RWPE2 (cell line): ENCODE measurements at regions not wholly inside any gene's neighbourhood (a gene's known extent, or its start where the extent isn't known, plus 50 kb on each side); places are given as distances from the start of the nearest gene placed in this dataset.

ENCODE experiments used
- ATAC-seq: fragments of 200-7000 bp; cut with Tn5 transposase; 3 replicates; pipeline ENCODE4 v1.9.1; 2021; ENCODE audit warnings: low read depth
- DNase-seq: peaks from one replicate; pipeline ENCODE4 v3.0.0-alpha.2; 2020; ENCODE audit warnings: low spot score
- H3K27ac ChIP-seq: fragments of 450-650 bp; 2 replicates; pipeline ENCODE4 v1.5.1; 2017; ENCODE audit warnings: mild to moderate bottlenecking; ENCODE audit not compliant: poor library complexity, severe bottlenecking
- H3K27me3 ChIP-seq: fragments of 250-450 bp; sonication (Bioruptor Pico); 2 replicates; pipeline ENCODE4 v1.5.1; 2021; ENCODE audit warnings: mild to moderate bottlenecking, moderate library complexity; ENCODE audit not compliant: insufficient read depth, poor library complexity, severe bottlenecking
- H3K36me3 ChIP-seq: fragments of 250-450 bp; sonication (Bioruptor Pico); 2 replicates; pipeline ENCODE4 v1.5.1; 2020; ENCODE audit warnings: low read depth, mild to moderate bottlenecking, moderate library complexity
- H3K4me1 ChIP-seq: fragments of 250-450 bp; sonication (Bioruptor Pico); 2 replicates; pipeline ENCODE4 v1.5.1; 2021; ENCODE audit warnings: mild to moderate bottlenecking, moderate library complexity; ENCODE audit not compliant: insufficient read depth, poor library complexity, severe bottlenecking
- H3K4me3 ChIP-seq: fragments of 250-450 bp; sonication (Bioruptor Pico); 2 replicates; pipeline ENCODE4 v1.5.1; 2021; ENCODE audit warnings: mild to moderate bottlenecking, moderate library complexity; ENCODE audit not compliant: severe bottlenecking
- H3K9me3 ChIP-seq: fragments of 250-450 bp; sonication (Bioruptor Pico); 2 replicates; pipeline ENCODE4 v1.5.1; 2021; ENCODE audit warnings: mild to moderate bottlenecking, moderate library complexity; ENCODE audit not compliant: severe bottlenecking
- TF ChIP-seq, protein P1 (sequence below): fragments of 450-650 bp; IDR thresholded peaks from one replicate; pipeline ENCODE4 v1.5.1; 2017; ENCODE audit warnings: mild to moderate bottlenecking, moderate library complexity; ENCODE audit not compliant: poor library complexity, severe bottlenecking

DNA sequence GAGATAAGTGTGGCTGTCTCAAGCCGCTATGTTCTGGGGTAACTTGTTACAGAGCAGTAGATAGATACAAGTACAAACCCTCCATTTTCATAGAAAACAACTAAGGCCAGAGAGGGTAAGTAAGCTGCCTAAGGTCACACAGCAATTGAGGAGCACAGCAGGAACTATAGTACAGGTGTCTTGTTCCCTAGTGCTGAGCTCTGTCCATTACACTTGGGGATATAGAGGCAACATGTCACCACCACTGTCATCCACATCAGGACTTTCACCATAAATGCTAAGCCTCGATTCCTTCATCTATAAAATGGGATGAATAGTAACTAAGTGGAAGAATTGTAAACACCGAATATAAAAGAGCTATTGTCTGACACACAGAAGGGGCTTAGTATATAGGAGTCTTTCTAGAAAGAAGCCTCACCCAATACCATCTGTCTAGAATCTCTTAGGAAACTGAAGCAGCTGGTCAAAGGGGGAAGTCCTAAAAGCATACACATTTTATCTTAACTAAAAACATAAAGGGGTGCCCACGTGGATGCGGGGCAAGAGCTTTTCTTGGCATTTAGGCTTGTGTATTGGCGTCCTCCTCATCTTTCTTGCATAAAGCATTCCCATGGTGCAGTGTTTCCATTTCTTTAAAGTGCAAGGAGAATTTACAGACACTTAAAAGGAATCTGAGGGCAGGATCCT is 93.8 kb upstream of the ALX4 start:
- Histone ChIP-seq H3K4me3 (no peak overlapping the region), H3K9me3 (no peaks in the 10 kb centered on the region), H3K27me3 (peaks cover 11% of the 10 kb centered on the region), H3K27ac (no peak overlapping the region), H3K4me1 (no peaks in the 10 kb centered on the region), H3K36me3 (no peaks in the 10 kb centered on the region)
- DNase-seq (no peak), ATAC-seq (no peak)
- TF ChIP-seq, protein P1, sequence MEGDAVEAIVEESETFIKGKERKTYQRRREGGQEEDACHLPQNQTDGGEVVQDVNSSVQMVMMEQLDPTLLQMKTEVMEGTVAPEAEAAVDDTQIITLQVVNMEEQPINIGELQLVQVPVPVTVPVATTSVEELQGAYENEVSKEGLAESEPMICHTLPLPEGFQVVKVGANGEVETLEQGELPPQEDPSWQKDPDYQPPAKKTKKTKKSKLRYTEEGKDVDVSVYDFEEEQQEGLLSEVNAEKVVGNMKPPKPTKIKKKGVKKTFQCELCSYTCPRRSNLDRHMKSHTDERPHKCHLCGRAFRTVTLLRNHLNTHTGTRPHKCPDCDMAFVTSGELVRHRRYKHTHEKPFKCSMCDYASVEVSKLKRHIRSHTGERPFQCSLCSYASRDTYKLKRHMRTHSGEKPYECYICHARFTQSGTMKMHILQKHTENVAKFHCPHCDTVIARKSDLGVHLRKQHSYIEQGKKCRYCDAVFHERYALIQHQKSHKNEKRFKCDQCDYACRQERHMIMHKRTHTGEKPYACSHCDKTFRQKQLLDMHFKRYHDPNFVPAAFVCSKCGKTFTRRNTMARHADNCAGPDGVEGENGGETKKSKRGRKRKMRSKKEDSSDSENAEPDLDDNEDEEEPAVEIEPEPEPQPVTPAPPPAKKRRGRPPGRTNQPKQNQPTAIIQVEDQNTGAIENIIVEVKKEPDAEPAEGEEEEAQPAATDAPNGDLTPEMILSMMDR = no peak

DNA sequence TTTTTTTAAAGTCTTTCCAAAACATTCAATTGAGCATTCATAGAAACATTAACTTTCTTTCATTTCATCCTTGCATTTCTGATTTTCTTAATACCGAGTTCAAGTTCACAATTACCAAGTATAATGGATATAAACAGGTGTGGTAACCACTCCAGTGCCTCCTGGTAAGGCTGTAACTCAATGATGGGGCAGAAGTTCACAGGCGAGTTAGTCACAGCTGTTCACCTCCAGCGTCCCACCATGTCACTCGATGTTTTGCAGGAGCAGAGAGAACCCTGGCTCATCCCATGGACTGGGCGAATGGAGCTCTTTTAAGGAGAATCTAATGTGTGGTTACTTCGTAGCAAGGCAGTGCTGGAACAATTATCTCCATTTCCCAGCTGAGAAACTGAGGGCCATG is 94.4 kb upstream of the ALX4 start:
- TF ChIP-seq, protein P1 = no peak
- ATAC-seq (no peak), DNase-seq (no peak)
- Histone ChIP-seq H3K4me1 (no peaks in the 10 kb centered on the region), H3K27me3 (peaks cover 17% of the 10 kb centered on the region), H3K4me3 (no peak overlapping the region), H3K9me3 (no peaks in the 10 kb centered on the region), H3K27ac (no peak overlapping the region), H3K36me3 (no peaks in the 10 kb centered on the region)

DNA sequence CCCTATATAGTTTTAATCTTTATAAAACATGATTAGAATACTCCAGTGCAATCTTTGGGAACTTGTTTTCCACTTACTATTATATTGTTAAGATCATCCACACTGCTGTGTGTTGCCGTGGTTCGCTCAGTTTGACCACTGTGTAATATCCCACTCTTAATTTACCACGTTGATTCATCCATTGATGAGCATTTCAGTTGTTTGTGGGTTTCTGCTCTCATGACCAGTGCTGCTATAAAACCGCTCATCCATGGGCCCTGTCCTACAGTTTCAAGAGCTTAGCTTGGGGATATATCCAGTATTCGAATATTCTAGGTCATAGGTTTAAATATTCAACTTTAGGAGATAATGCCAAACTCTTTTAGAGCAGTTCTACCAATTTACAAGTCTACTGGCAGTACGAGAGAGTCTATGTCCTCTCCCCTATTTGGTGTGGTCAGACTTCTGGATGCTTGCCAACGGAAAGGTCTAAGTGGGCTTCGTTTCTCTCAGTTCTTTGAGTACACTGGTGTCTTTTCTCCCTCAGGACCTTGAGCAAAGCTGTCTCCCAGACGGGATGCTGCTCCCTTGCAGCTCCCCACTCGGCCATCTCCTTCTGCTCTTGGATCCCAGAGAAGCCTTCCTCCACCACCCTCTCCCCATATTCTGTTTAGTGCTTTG is 94.9 kb upstream of the ALX4 start:
- ATAC-seq (no peak), DNase-seq (no peak)
- no peak overlapping the region for H3K4me3 ChIP-seq
- H3K36me3 ChIP-seq = no peaks in the 10 kb centered on the region
- H3K9me3 ChIP-seq = no peaks in the 10 kb centered on the region
- no peak overlapping the region for H3K27ac ChIP-seq
- no peaks in the 10 kb centered on the region for H3K4me1 ChIP-seq
- TF ChIP-seq, protein P1 = no peak
- H3K27me3 ChIP-seq = peaks cover 22% of the 10 kb centered on the region

DNA sequence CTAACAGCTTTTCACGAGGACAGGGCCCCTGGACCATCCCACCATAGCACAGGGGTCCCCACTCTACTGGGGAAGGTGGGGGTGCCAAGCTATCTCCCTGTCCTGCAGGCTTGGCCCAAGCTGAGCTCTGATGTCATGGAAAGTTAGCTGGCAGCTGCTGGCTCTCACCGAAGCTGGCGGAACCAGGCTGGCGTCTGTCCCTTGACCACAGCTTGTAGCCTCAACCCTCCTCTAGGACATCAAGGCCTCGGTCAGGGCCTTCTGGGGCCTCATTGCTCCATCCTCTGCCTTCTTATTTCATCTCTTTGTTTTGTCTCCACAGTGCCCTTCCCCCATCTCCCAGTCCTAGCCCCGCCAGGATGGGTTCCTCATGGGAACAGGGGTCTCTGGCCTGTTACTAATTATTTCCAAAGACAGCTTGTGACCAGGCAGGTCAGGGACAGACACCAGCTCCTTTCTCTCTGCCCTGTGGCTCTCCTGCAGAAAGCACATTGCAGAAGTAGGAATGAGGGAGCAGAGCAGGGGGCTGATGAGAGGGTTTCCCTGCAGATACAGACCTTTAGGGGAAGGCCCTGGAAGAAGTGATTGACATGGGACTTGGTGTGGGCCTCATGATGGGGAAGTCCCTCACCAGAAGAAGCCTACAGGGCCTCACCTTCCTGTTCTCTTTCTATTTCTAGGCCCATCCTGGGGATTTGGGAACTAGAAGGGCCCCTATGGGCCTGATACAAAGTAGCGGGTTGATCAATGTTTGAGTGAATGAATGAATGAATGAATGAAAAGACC is 97.5 kb upstream of the ALX4 start:
- H3K27me3 ChIP-seq = peaks cover 36% of the 10 kb centered on the region
- ATAC-seq = no peak
- no peak for DNase-seq
- H3K9me3 ChIP-seq = no peaks in the 10 kb centered on the region
- H3K4me1 ChIP-seq = no peaks in the 10 kb centered on the region
- no peaks in the 10 kb centered on the region for H3K36me3 ChIP-seq
- TF ChIP-seq, protein P1 = no peak
- no peak overlapping the region for H3K27ac ChIP-seq
- no peak overlapping the region for H3K4me3 ChIP-seq
